ENCODE measurements at regions not wholly inside any gene's neighbourhood (a gene's known extent, or its start where the extent isn't known, plus 50 kb on each side); places are given as distances from the start of the nearest gene placed in this dataset.

GRCh38 chr9:109584205-109584604 lies 86.1 kb upstream of the PTPN3 start:
- Histone ChIP-seq H2BK15ac (ENCODE audit: low read length) (no peak overlapping the region), H3K18ac (ENCODE audit: extremely low read depth, low read length) (no peak overlapping the region), H3K4me1 (replicated peaks in 1 of 4; ENCODE audit: control insufficient read depth in 3 of 4, insufficient read depth in 4 of 4, low read length in 3 of 4) (no peaks in the 10 kb centered on the region), H3K4me2 (ENCODE audit: insufficient read depth in 1 of 2, low read depth in 2 of 2, low read length in 2 of 2) (no peak overlapping the region), H3K9ac (replicated peaks in 1 of 4; ENCODE audit: extremely low read depth in 1 of 4, low read depth in 3 of 4, low read length in 3 of 4) (no peak overlapping the region), H4K8ac (ENCODE audit: extremely low read depth, insufficient read depth, low read length) (no peak overlapping the region), H3K79me2 (ENCODE audit: control insufficient read depth in 1 of 2, insufficient read depth in 2 of 2, low read length in 2 of 2) (no peaks in the 10 kb centered on the region), H2AK5ac (ENCODE audit: low read depth, low read length) (no peak overlapping the region), H3K4ac (replicated peaks; ENCODE audit: insufficient read length, low read depth, low read length) (no peak overlapping the region), H3K27ac (ENCODE audit: low read depth, low read length) (no peak overlapping the region), H3K56ac (replicated peaks; ENCODE audit: insufficient read length, low read depth, low read length) (no peak overlapping the region), H2BK120ac (replicated peaks; ENCODE audit: low read depth, low read length) (no peak overlapping the region), H4K20me1 (replicated peaks in 1 of 2; ENCODE audit: control insufficient read depth in 1 of 2, insufficient read depth in 2 of 2, low read length in 2 of 2) (no peaks in the 10 kb centered on the region), H3K14ac (ENCODE audit: insufficient read length) (no peak overlapping the region), H4K91ac (replicated peaks; ENCODE audit: insufficient read length, low read length) (no peak overlapping the region), H3K27me3 (replicated peaks in 1 of 4; ENCODE audit: control insufficient read depth in 3 of 4, extremely low read depth in 1 of 4, insufficient read depth in 3 of 4, low read length in 3 of 4) (no peaks in the 10 kb centered on the region), H2BK12ac (ENCODE audit: low read depth, low read length) (no peak overlapping the region), H2BK20ac (ENCODE audit: low read length) (no peak overlapping the region), H3K9me3 (ENCODE audit: insufficient read depth in 2 of 2, low read depth in 1 of 2, low read length in 1 of 2) (no peaks in the 10 kb centered on the region; a peak in 1 of 4 replicates), H3K23me2 (ENCODE audit: low read depth, low read length) (no peaks in the 10 kb centered on the region), H3K36me3 (ENCODE audit: control insufficient read depth in 2 of 4, insufficient read depth in 4 of 4, low read length in 3 of 4) (no peaks in the 10 kb centered on the region), H2AFZ (ENCODE audit: low read length) (no peak overlapping the region), H2BK5ac (ENCODE audit: low read depth, low read length) (no peak overlapping the region), H3K79me1 (ENCODE audit: low read depth, low read length) (no peaks in the 10 kb centered on the region), H4K5ac (ENCODE audit: insufficient read length, low read depth, low read length) (no peak overlapping the region), H3K4me3 (ENCODE audit: extremely low read depth in 1 of 4, insufficient read depth in 2 of 4, low read depth in 3 of 4, low read length in 4 of 4) (no peak overlapping the region), H3K23ac (ENCODE audit: insufficient read length) (no peak overlapping the region)
- no peak for DNase-seq (ENCODE audit: low read depth in 1 of 2, low spot score in 2 of 2)
- TF ChIP-seq CTCF (IDR thresholded peaks at IDR 0.05; ENCODE audit: control extremely low read depth in 1 of 3, insufficient read depth in 1 of 3, low read depth in 1 of 3, low read length in 3 of 3): peak in 1 of 3 experiments; percentile 14; a peak in 1 of 4 replicates
- TF ChIP-seq TEAD4 (IDR thresholded peaks at IDR 0.05; ENCODE audit: low read depth, low read length): peak; percentile 59; the same call in 1 of the 2 replicates
- TF ChIP-seq CBX5 (IDR thresholded peaks at IDR 0.05; ENCODE audit: low read depth, low read length): no peak
- WGBS, 2 experiments (ENCODE audit: extremely low coverage in 1 of 2, insufficient coverage in 1 of 2, insufficient read length in 1 of 2, insufficient replicate concordance in 2 of 2, low coverage in 1 of 2, low lambda C conversion rate in 2 of 2, missing lambda C conversion rate in 1 of 2): 95% methylated on average over 4 of the region's 4 CpGs; no CpG with 5 or more reads in 1 of the 2 experiments
- FAIRE-seq: no peak
- ChIA-PET CTCF (ENCODE audit: partially characterized antibody) (interaction anchor here (0.5 to 2.4 kb wide), 9 partner anchors 8 to 568 kb away, joined by 3 to 8 read pairs (median 3); no protein-coding TSS in a partner anchor), POLR2A (ENCODE audit: partially characterized antibody) (no interaction called here)
